GM12878 (cell line): ENCODE measurements at regions not wholly inside any gene's neighbourhood (a gene's known extent, or its start where the extent isn't known, plus 50 kb on each side); places are given as distances from the start of the nearest gene placed in this dataset.

Experiments used
- ATAC-seq: fragments of 200-7000 bp; cut with Tn5 transposase; 3 replicates; pipeline ENCODE4 v1.9.1; 2020; ENCODE audit warnings: mild to moderate bottlenecking, moderate library complexity
- BruUV-seq: library from RNA; stranded (reverse); fragments of 400-500 nt; replicated peaks from 2 replicates; lab custom pipeline; 2021; lab: Mats Ljungman, UMichigan
- CTCF ChIA-PET: fragments of 300-600 bp; sonication (Branson Sonifier 250); formaldehyde crosslinking; extraction: SDS; loops from one replicate; lab custom pipeline; 2021; ENCODE audit warnings: inconsistent platforms; lab: Yijun Ruan, JAX
- POLR2A ChIA-PET: fragments of 350-600 bp; formaldehyde crosslinking; extraction: SDS; loops from one replicate; lab custom pipeline; 2021; ENCODE audit warnings: inconsistent platforms; lab: Charles Lee
- RAD21 ChIA-PET: fragments of 300-600 bp; sonication (Branson Sonifier 250); formaldehyde crosslinking; loops from one replicate; lab custom pipeline; 2023; ENCODE audit warnings: antibody characterized with exemption; ENCODE audit not compliant: unreplicated experiment; lab: Charles Lee
- SMC1A ChIA-PET: fragments of 300-600 bp; sonication (Branson Sonifier 250); formaldehyde crosslinking; loops from one replicate; lab custom pipeline; 2023; ENCODE audit not compliant: unreplicated experiment, uncharacterized antibody; lab: Charles Lee
- DNase-seq: peaks from one replicate; pipeline ENCODE4 v3.0.0-alpha.2; 2011; ENCODE audit warnings: low read depth, low spot score
- FAIRE-seq: peaks from 3 replicates; lab custom pipeline; 2011; peaks lifted over from hg19 to GRCh38; lab: Jason Lieb, UNC
- H2AFZ ChIP-seq: 2 replicates; pipeline ENCODE4 v1.6.0; 2011; ENCODE audit warnings: low read depth, low read length, control low read depth; ENCODE audit not compliant: control insufficient read depth
- H3K27ac ChIP-seq: 2 replicates; pipeline ENCODE4 v1.5.1; 2011; ENCODE audit warnings: control low read depth; ENCODE audit not compliant: control insufficient read depth, insufficient read depth
- H3K27me3 ChIP-seq, 2 experiments: replicated peaks in 1 of 2; 2 replicates each; pipeline versions ENCODE4 v1.6.0 to v1.6.1; 2011; ENCODE audit warnings: low read length in 1 of 2; ENCODE audit not compliant: control insufficient read depth in 2 of 2, insufficient read depth in 2 of 2
- H3K36me3 ChIP-seq, 2 experiments: 2 replicates each; pipeline ENCODE4 v1.5.1; 2011; ENCODE audit warnings: low read length in 1 of 2; ENCODE audit not compliant: control insufficient read depth in 2 of 2, insufficient read depth in 2 of 2
- H3K4me1 ChIP-seq: 2 replicates; pipeline ENCODE4 v1.6.1; 2011; ENCODE audit warnings: mild to moderate bottlenecking, low read length, moderate library complexity, mixed read lengths; ENCODE audit not compliant: control insufficient read depth, insufficient read depth
- H3K4me2 ChIP-seq: 2 replicates; pipeline ENCODE4 v1.6.0; 2011; ENCODE audit warnings: control low read depth; ENCODE audit not compliant: control insufficient read depth, insufficient read depth
- H3K4me3 ChIP-seq: fragments of 200-600 bp; sonication (generic); 2 replicates; pipeline ENCODE4 v1.5.1; 2016
- H3K79me2 ChIP-seq: 2 replicates; pipeline ENCODE4 v1.6.0; 2011; ENCODE audit warnings: low read length; ENCODE audit not compliant: control insufficient read depth, insufficient read depth
- H3K9ac ChIP-seq: 2 replicates; pipeline ENCODE4 v1.8.0; 2011; ENCODE audit warnings: low read length, control low read depth, mixed read lengths; ENCODE audit not compliant: control insufficient read depth, insufficient read depth
- H3K9me3 ChIP-seq: replicated peaks from 3 replicates; pipeline ENCODE4 v1.5.1; 2011; ENCODE audit warnings: mild to moderate bottlenecking, low read length; ENCODE audit not compliant: control insufficient read depth, insufficient read depth
- H4K20me1 ChIP-seq: 2 replicates; pipeline ENCODE4 v1.6.0; 2011; ENCODE audit not compliant: control insufficient read depth, insufficient read depth
- ASH2L ChIP-seq: fragments of 300-600, 200-600 bp; sonication (generic); IDR thresholded peaks from 2 replicates; pipeline ENCODE4 v1.6.1; 2017; ENCODE audit warnings: low read depth, mild to moderate bottlenecking, borderline replicate concordance
- BHLHE40 ChIP-seq, 2 experiments: fragments of 450-650 bp in 1 of 2; IDR thresholded peaks; 2 replicates each; pipeline ENCODE4 v1.6.1; 2011 to 2017; ENCODE audit warnings: low read depth in 2 of 2, borderline replicate concordance in 1 of 2, improper control_type of control experiment in 1 of 2, low read length in 1 of 2, mild to moderate bottlenecking in 1 of 2
- FOXK2 ChIP-seq: fragments of 450-650 bp; IDR thresholded peaks from 2 replicates; pipeline ENCODE4 v1.6.1; 2017; ENCODE audit warnings: mild to moderate bottlenecking, moderate library complexity
- HDAC6 ChIP-seq: fragments of 200-600 bp; sonication (generic); IDR thresholded peaks from one replicate; pipeline ENCODE4 v1.8.0; 2017; ENCODE audit warnings: antibody characterized with exemption; ENCODE audit not compliant: unreplicated experiment
- MTA2 ChIP-seq: fragments of 450-650 bp; IDR thresholded peaks from 2 replicates; pipeline ENCODE4 v1.6.1; 2016; ENCODE audit warnings: low read depth, mild to moderate bottlenecking, moderate library complexity
- MYB ChIP-seq: fragments of 150-350 bp; IDR thresholded peaks from 2 replicates; pipeline ENCODE4 v1.6.1; 2014; ENCODE audit warnings: mild to moderate bottlenecking, low read depth, low read length, borderline replicate concordance
- PAX8 ChIP-seq: fragments of 450-650 bp; IDR thresholded peaks from 2 replicates; pipeline ENCODE4 v1.6.1; 2017; ENCODE audit warnings: mild to moderate bottlenecking, moderate library complexity
- POLR2A ChIP-seq: IDR thresholded peaks from 2 replicates; pipeline ENCODE4 v1.6.1; 2011; ENCODE audit warnings: low read depth, mild to moderate bottlenecking, low read length
- RFX5 ChIP-seq: IDR thresholded peaks from 2 replicates; pipeline ENCODE4 v1.6.1; 2011; ENCODE audit warnings: low read depth, low read length, improper control_type of control experiment
- YBX1 ChIP-seq: fragments of 450-650 bp; IDR thresholded peaks from 2 replicates; pipeline ENCODE4 v1.6.1; 2016; ENCODE audit warnings: antibody characterized with exemption
- ZNF207 ChIP-seq: fragments of 450-650 bp; IDR thresholded peaks from 2 replicates; pipeline ENCODE4 v1.6.1; 2014; ENCODE audit warnings: antibody characterized with exemption, mild to moderate bottlenecking, borderline replicate concordance
- WGBS: methylation state at CpG from one replicate; pipeline ENCODE4 v1.1.6; 2016; ENCODE audit warnings: low lambda C conversion rate; ENCODE audit not compliant: insufficient replicate concordance, insufficient coverage; ENCODE audit errors: missing lambda C conversion rate; 5-methylcytosine and 5-hydroxymethylcytosine counted together
- in situ Hi-C: fragments of 300-500 bp; cut with MboI; formaldehyde crosslinking; loops from 9 replicates; pipeline ENCODE4 v1.14.3; 2018; ENCODE audit warnings: mixed read lengths
- intact Hi-C: fragments of 100-400 bp; cut with micrococcal nuclease; formaldehyde crosslinking; loops from one replicate; pipeline ENCODE4 v1.14.2; 2022; ENCODE audit not compliant: unreplicated experiment
- TF ChIP-seq, protein P1 (sequence below): IDR thresholded peaks from 2 replicates; pipeline ENCODE4 v1.6.1; 2011; ENCODE audit warnings: borderline replicate concordance, low read depth, mild to moderate bottlenecking, moderate library complexity, low read length; ENCODE audit not compliant: insufficient read depth, poor library complexity, severe bottlenecking

DNA sequence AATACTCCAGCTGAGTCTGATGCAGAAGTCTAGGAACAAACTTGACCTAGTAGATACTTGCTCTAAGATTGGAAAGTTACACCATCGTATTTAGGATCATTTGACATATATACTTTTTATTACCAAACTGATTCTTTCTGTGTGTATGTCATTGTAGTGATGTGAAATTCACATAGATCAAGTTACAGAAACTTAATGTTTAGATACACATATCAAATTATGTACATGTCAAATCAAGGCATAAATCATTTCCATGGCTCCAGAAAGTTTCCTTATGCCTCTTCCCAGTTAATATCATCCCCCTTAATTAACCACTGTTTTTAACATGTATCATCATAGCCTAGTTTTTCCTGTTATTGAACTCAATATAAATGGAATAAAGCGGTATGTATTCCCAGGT, 292.0 kb upstream of the CDH11 start (continued):
- TF ChIP-seq, protein P1, sequence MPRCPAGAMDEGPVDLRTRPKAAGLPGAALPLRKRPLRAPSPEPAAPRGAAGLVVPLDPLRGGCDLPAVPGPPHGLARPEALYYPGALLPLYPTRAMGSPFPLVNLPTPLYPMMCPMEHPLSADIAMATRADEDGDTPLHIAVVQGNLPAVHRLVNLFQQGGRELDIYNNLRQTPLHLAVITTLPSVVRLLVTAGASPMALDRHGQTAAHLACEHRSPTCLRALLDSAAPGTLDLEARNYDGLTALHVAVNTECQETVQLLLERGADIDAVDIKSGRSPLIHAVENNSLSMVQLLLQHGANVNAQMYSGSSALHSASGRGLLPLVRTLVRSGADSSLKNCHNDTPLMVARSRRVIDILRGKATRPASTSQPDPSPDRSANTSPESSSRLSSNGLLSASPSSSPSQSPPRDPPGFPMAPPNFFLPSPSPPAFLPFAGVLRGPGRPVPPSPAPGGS, result no peak
- TF ChIP-seq HDAC6, result no peak
- TF ChIP-seq PAX8, result no peak
- no peak for TF ChIP-seq YBX1
- TF ChIP-seq ZNF207, result no peak

DNA sequence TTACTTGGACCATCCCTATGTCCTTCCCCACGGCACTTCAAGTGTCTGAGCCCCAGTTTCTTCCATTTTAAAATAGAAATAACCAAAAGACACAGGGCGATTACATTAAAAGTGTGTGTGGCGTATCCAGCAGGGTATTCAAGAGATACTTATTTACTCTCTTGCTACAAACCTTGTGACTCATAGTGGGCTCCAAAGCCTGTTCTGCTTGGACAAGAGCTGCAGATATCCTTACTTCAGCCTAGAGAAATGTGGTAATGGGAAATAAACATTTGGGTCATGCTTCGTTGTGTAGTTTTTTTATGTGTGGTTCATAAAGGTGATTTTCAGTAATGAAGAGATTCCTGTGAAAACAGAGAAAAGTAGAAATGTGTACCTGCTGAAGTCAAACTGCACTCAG, 288.9 kb upstream of the CDH11 start:
- 9% methylated on average over 4 of the region's 4 CpGs for WGBS
- Histone ChIP-seq H3K9ac (no peak overlapping the region), H3K36me3 (no peaks in the 10 kb centered on the region), H3K79me2 (no peaks in the 10 kb centered on the region), H3K27me3 (no peaks in the 10 kb centered on the region), H3K4me3 (no peak overlapping the region), H4K20me1 (no peaks in the 10 kb centered on the region), H3K4me2 (no peak overlapping the region), H3K27ac (no peak overlapping the region), H3K4me1 (no peaks in the 10 kb centered on the region), H2AFZ (no peak overlapping the region), H3K9me3 (no peaks in the 10 kb centered on the region)
- ChIA-PET SMC1A (interaction anchor here (0.6 kb wide), 1 partner anchor 417 kb away, joined by 3 read pairs; no protein-coding TSS in a partner anchor), RAD21 (no interaction called here), POLR2A (no interaction called here), CTCF (no interaction called here)
- in situ Hi-C loops, result no loop called here
- TF ChIP-seq RFX5 (no peak), MYB (no peak), POLR2A (no peak), BHLHE40 (IDR thresholded peaks at IDR 0.05; ENCODE audit: borderline replicate concordance in 1 of 2, low read depth in 2 of 2, low read length in 1 of 2) (no peak), ASH2L (no peak), MTA2 (no peak), FOXK2 (no peak)
- ATAC-seq (no peak), DNase-seq (no peak), FAIRE-seq (no peak)
- no TSS peak for BruUV-seq
- intact Hi-C loops, result no loop called here
